HFF-Myc (cell line): ENCODE measurements at regions not wholly inside any gene's neighbourhood (a gene's known extent, or its start where the extent isn't known, plus 50 kb on each side); places are given as distances from the start of the nearest gene placed in this dataset.

Experiments
- DNase-seq: peaks from one replicate; pipeline ENCODE4 v3.0.0-alpha.2; 2011; ENCODE audit warnings: low read depth; ENCODE audit errors: extremely low read depth
- H3K4me3 ChIP-seq: replicated peaks from 2 replicates; pipeline ENCODE4 v1.5.1; 2011; ENCODE audit warnings: low read depth, mild to moderate bottlenecking, control low read depth, low read length
- CTCF ChIP-seq: IDR thresholded peaks from 2 replicates; pipeline ENCODE4 v1.5.1; 2012; ENCODE audit warnings: mild to moderate bottlenecking, low read depth, low read length, control low read depth; ENCODE audit errors: missing control alignments

- no peak for TF ChIP-seq CTCF
- H3K4me3 ChIP-seq = no peak overlapping the region
- no peak for DNase-seq
Measured at GRCh38 chr4:123853651-123854050, 457.1 kb downstream of the SPRY1 start.

DNA sequence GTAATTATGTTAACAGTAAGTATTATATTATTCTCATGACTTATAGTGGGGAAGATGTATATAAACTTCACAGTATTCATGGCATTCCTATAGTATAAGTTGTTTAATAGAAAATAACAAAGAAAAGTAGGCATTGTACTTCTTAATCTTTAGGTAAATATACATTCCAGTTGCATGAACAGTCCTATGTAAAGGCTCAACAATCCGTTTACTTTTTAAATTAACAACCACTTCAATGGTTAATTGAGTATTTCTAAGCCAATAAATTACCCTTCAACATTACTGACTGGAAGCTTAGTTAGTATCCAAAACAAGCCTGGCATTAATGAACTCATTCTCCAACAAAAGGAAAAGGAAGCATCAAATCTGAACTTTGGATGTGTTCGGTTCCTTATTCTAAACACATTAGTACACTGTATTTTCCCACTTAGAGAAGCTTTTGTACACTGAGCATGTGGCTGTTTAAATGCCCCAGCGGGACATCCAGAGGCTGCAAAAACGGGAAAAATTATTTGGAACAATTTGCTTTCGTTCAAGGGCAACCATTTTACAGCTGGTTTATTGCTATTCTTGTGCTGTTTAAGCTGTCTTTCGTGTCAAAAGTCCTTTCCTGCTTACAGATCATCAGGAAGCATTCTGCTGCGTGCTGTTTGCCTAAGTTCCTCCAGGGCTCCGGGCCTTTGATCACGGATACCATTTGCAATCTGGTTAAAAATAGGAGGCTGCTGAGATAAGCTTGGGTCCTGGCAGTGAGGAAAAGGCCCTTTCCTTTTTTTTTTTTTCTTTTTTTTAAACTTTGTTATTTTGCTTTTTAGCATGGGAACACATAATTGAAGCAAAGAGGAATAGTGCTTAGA lies 460.3 kb downstream of the SPRY1 start:
- no peak overlapping the region for H3K4me3 ChIP-seq
- TF ChIP-seq CTCF = no peak
- no peak for DNase-seq

DNA sequence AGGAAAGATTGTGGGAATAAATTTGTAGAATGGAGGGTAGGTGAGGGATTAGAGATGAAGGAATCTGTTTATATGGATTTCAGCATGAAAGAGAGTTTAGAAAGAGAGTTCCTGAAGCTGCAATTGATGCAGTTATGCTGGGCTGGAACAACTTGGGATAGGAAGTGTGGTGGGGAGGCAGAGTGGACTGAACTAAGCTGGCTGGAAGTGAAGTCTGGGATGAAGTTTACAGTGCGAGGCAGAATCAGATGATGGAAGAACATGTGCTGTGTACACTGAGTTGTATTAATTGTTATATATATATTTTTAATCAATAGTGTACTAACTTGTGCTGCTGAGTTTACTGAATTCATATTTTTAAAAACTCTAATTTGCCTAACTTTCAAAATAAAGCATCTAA lies 461.9 kb downstream of the SPRY1 start:
- no peak for DNase-seq
- no peak overlapping the region for H3K4me3 ChIP-seq
- no peak for TF ChIP-seq CTCF

DNA sequence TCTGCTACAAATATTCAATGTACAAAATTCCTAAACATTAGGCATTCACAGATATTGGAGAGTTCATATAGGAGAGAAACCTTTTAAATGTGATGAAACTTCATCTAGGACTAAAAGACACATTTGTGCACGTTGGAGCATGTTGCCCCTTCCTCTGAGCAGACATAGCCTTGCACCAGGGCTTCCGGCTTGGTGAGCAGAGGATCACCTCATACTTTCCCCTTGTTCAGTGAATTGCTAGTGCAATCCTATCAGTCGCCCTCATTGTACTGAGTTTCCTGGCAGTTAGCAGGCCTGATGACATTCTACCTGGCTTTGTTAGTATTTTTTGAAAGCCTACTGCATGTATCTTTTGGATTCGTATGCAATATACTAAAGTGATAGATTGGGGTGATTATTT lies 466.2 kb downstream of the SPRY1 start:
- no peak for TF ChIP-seq CTCF
- H3K4me3 ChIP-seq = no peak overlapping the region

GRCh38 chr4:123866796-123867195 lies 470.2 kb downstream of the SPRY1 start:
- H3K4me3 ChIP-seq = no peak overlapping the region
- TF ChIP-seq CTCF = no peak
- no peak for DNase-seq

More for the DNA sequence above, 466.2 kb downstream of the SPRY1 start:
- no peak for DNase-seq

- no peak for TF ChIP-seq CTCF
- H3K4me3 ChIP-seq = no peak overlapping the region
- no peak for DNase-seq
Measured at GRCh38 chr4:123867910-123868587, 471.5 kb downstream of the SPRY1 start.
